ENCODE measurements at regions not wholly inside any gene's neighbourhood (a gene's known extent, or its start where the extent isn't known, plus 50 kb on each side); places are given as distances from the start of the nearest gene placed in this dataset.

- no TSS peak for BruUV-seq (replicated peaks)
- ChIA-PET POLR2A (ENCODE audit: unreplicated experiment) (no interaction called here), CTCF (interaction anchor here (0.5 to 0.6 kb wide), 2 partner anchors 394 to 756 kb away, joined by 3 to 9 read pairs; no protein-coding TSS in a partner anchor)
- intact Hi-C loops (cut with micrococcal nuclease) (no loop called here), dilution Hi-C loops (cut with HindIII; ENCODE audit: low sequenced_read_pairs, unreplicated experiment) (no loop called here), in situ Hi-C loops (cut with MboI; ENCODE audit: low sequenced_read_pairs) (loop anchor here (10.0 kb wide), 1 partner anchor 166 kb away; no protein-coding TSS in a partner anchor)
- peaks cover 19% of the 10 kb centered on the region for H3K4me1 ChIP-seq (ENCODE audit: control insufficient read depth, insufficient read depth, low read length)
- peak overlapping the region; percentile 18 for H2BK5ac ChIP-seq (ENCODE audit: low read depth, low read length, poor library complexity, severe bottlenecking)
- H4K5ac ChIP-seq (ENCODE audit: low read depth, low read length): no peak overlapping the region; the same call in 1 of the 2 replicates
- no peak overlapping the region for H2AFZ ChIP-seq (replicated peaks; ENCODE audit: low read length, poor library complexity)
- no peak overlapping the region for H2BK20ac ChIP-seq (ENCODE audit: low read depth, low read length)
- 93% methylated on average over 5 of the region's 7 CpGs; no CpG with 5 or more reads in 1 of the 2 experiments for WGBS, 2 experiments (ENCODE audit: extremely low coverage in 2 of 2, insufficient read length in 1 of 2)
- peak overlapping the region; percentile 30; the same call in 1 of the 2 replicates for H2BK120ac ChIP-seq (ENCODE audit: low read depth, low read length)
- no peak overlapping the region for H3K9ac ChIP-seq (ENCODE audit: low read depth, low read length)
- H3K79me1 ChIP-seq (ENCODE audit: low read depth in 1 of 2, low read length in 2 of 2): no peaks in the 10 kb centered on the region; a peak in 1 of 4 replicates
- no peak overlapping the region for H3K27ac ChIP-seq (ENCODE audit: insufficient read depth, low read length)
- peak overlapping the region; percentile 57; the same call in 1 of the 2 replicates for H2AK5ac ChIP-seq (ENCODE audit: low read depth, low read length)
- no peak overlapping the region for H3K4me3 ChIP-seq (ENCODE audit: insufficient read depth, low read depth, low read length)
- TF ChIP-seq USF2 (IDR thresholded peaks at IDR 0.05; ENCODE audit: low read depth, low read length) (no peak), CTCF (conservative IDR thresholded peaks at IDR 0.05; ENCODE audit: low read depth, low read length) (no peak), RAD21 (IDR thresholded peaks at IDR 0.05; ENCODE audit: low read length) (no peak), MAFK (IDR thresholded peaks at IDR 0.05; ENCODE audit: low read depth, low read length) (no peak), RFX5 (IDR thresholded peaks at IDR 0.05; ENCODE audit: low read depth, low read length) (no peak), FOS (IDR thresholded peaks at IDR 0.05; ENCODE audit: low read depth, low read length) (no peak), ELK1 (IDR thresholded peaks at IDR 0.05; ENCODE audit: borderline replicate concordance, low read depth, low read length) (no peak), BHLHE40 (IDR thresholded peaks at IDR 0.05; ENCODE audit: low read depth, low read length) (no peak), CEBPB (IDR thresholded peaks at IDR 0.05; ENCODE audit: low read depth, low read length) (no peak), RCOR1 (IDR thresholded peaks at IDR 0.05; ENCODE audit: insufficient replicate concordance, low read length) (no peak), CHD1 (IDR thresholded peaks at IDR 0.05; ENCODE audit: low read depth, low read length) (no peak), POLR2A (IDR thresholded peaks at IDR 0.05; ENCODE audit: low read depth, low read length) (no peak), NFE2L2 (IDR thresholded peaks at IDR 0.05; ENCODE audit: low read depth, low read length) (no peak), MAZ (IDR thresholded peaks at IDR 0.05; ENCODE audit: borderline replicate concordance, low read depth, low read length) (no peak)
- H3K23ac ChIP-seq (ENCODE audit: low read depth, low read length): no peak overlapping the region
- ATAC-seq (ENCODE audit: low read depth) (no peak), DNase-seq (no peak)
- H3K27me3 ChIP-seq (ENCODE audit: control insufficient read depth, insufficient read depth, low read length): no peaks in the 10 kb centered on the region
- H3K56ac ChIP-seq (ENCODE audit: extremely low read depth, insufficient read depth, low read length): no peak overlapping the region
- H3K4me2 ChIP-seq (ENCODE audit: low read depth, low read length): no peak overlapping the region
- H3K18ac ChIP-seq (ENCODE audit: low read depth, low read length): no peak overlapping the region
- no peak overlapping the region for H2AK9ac ChIP-seq (replicated peaks; ENCODE audit: low read depth, low read length, poor library complexity)
- H3K36me3 ChIP-seq (ENCODE audit: control insufficient read depth, insufficient read depth, low read length): no peaks in the 10 kb centered on the region
- H4K8ac ChIP-seq (ENCODE audit: low read depth in 2 of 2, low read length in 2 of 2): no peak overlapping the region
- H2BK15ac ChIP-seq (ENCODE audit: low read depth, low read length): no peak overlapping the region
- H3K14ac ChIP-seq (replicated peaks; ENCODE audit: low read depth, low read length): no peak overlapping the region
- no peak overlapping the region for H4K91ac ChIP-seq (ENCODE audit: insufficient read depth, low read depth, low read length)
- H3K9me3 ChIP-seq (ENCODE audit: control insufficient read depth, insufficient read depth, low read length): no peaks in the 10 kb centered on the region
- 0 out of 2 replicates have a peak overlapping the region, but pooled peaks have one; percentile 40 for H3K4ac ChIP-seq (ENCODE audit: low read depth, low read length)
- H4K20me1 ChIP-seq (ENCODE audit: insufficient read depth, low read length): no peaks in the 10 kb centered on the region
- H3K9me1 ChIP-seq (ENCODE audit: insufficient read depth, low read length): 0 out of 2 replicates have a peak, but pooled peaks cover 2% of the 10 kb centered on the region
These were observed 182.7 kb upstream of the ZFHX3 start for GRCh38 chr16:73230651-73231050.
